PC-3 (cell line): ENCODE measurements at regions not wholly inside any gene's neighbourhood (a gene's known extent, or its start where the extent isn't known, plus 50 kb on each side); places are given as distances from the start of the nearest gene placed in this dataset.

Source experiments
- ATAC-seq: fragments of 200-7000 bp; cut with Tn5 transposase; 2 replicates; pipeline ENCODE4 v1.9.1; 2020; ENCODE audit warnings: mild to moderate bottlenecking, moderate library complexity
- BruUV-seq: library from RNA; stranded (reverse); fragments of 400-500 nt; replicated peaks from 2 replicates; lab custom pipeline; 2021; lab: Mats Ljungman, UMichigan
- CTCF ChIA-PET: fragments of 300-600 bp; sonication (Branson Sonifier 250); formaldehyde crosslinking; loops from one replicate; lab custom pipeline; 2022; ENCODE audit warnings: antibody characterized with exemption; lab: Charles Lee
- POLR2A ChIA-PET: fragments of 300-600 bp; sonication (Branson Sonifier 250); formaldehyde crosslinking; loops from one replicate; lab custom pipeline; 2022; ENCODE audit warnings: antibody characterized with exemption; ENCODE audit not compliant: unreplicated experiment; lab: Charles Lee
- DNase-seq: peaks from one replicate; pipeline ENCODE4 v3.0.0-alpha.2; 2015
- H2AFZ ChIP-seq: fragments of 300-600 bp; sonication (generic); 2 replicates; pipeline ENCODE4 v1.6.0; 2016; ENCODE audit warnings: antibody characterized with exemption, low read length
- H3F3A ChIP-seq: fragments of 300-600 bp; sonication (generic); one replicate; pipeline ENCODE4 v1.6.0; 2017; ENCODE audit warnings: antibody characterized with exemption, low read length, control low read depth, mild to moderate bottlenecking; ENCODE audit not compliant: unreplicated experiment
- H3K27ac ChIP-seq: fragments of 300-600 bp; sonication (generic); 2 replicates; pipeline ENCODE4 v1.5.1; 2016; ENCODE audit warnings: mild to moderate bottlenecking, low read length
- H3K27me3 ChIP-seq: fragments of 300-600 bp; sonication (generic); 2 replicates; pipeline ENCODE4 v1.6.1; 2016; ENCODE audit warnings: low read length, mixed read lengths
- H3K36me3 ChIP-seq: fragments of 300-600 bp; sonication (generic); 2 replicates; pipeline ENCODE4 v1.6.1; 2016; ENCODE audit warnings: low read depth, mixed run types, low read length, mixed read lengths
- H3K4me1 ChIP-seq: fragments of 300-600 bp; sonication (generic); 2 replicates; pipeline ENCODE4 v1.5.1; 2016; ENCODE audit warnings: low read length; ENCODE audit not compliant: insufficient read depth
- H3K4me2 ChIP-seq: fragments of 300-600 bp; sonication (generic); 2 replicates; pipeline ENCODE4 v1.6.0; 2016; ENCODE audit warnings: low read length
- H3K4me3 ChIP-seq: fragments of 300-600 bp; sonication (generic); 2 replicates; pipeline ENCODE4 v1.5.1; 2016; ENCODE audit warnings: mild to moderate bottlenecking, low read length, mixed read lengths
- H3K79me2 ChIP-seq: fragments of 300-600 bp; sonication (generic); 2 replicates; pipeline ENCODE4 v1.6.1; 2017; ENCODE audit warnings: low read length, mixed read lengths
- H3K9ac ChIP-seq: fragments of 300-600 bp; sonication (generic); 2 replicates; pipeline ENCODE4 v1.6.0; 2016; ENCODE audit warnings: mild to moderate bottlenecking, low read length
- H3K9me2 ChIP-seq: fragments of 300-600 bp; sonication (generic); replicated peaks from 2 replicates; pipeline ENCODE4 v1.6.1; 2016; ENCODE audit warnings: mixed run types, low read length, mixed read lengths
- H3K9me3 ChIP-seq: fragments of 300-600 bp; sonication (generic); 2 replicates; pipeline ENCODE4 v1.6.1; 2016; ENCODE audit warnings: low read length, mixed read lengths
- H4K20me1 ChIP-seq: fragments of 300-600 bp; sonication (generic); 2 replicates; pipeline ENCODE4 v1.6.1; 2016; ENCODE audit warnings: low read length, mixed read lengths
- EZH2 ChIP-seq: fragments of 300-600 bp; sonication (generic); IDR thresholded peaks from one replicate; pipeline ENCODE4 v1.6.1; 2017; ENCODE audit warnings: antibody characterized with exemption, mild to moderate bottlenecking, low read length; ENCODE audit not compliant: unreplicated experiment
- EZH2phosphoT487 ChIP-seq: fragments of 300-600 bp; sonication (generic); IDR thresholded peaks from 2 replicates; pipeline ENCODE4 v1.6.1; 2018; ENCODE audit warnings: mild to moderate bottlenecking, antibody characterized with exemption, low read length, borderline replicate concordance
- intact Hi-C: fragments of 100-400 bp; cut with micrococcal nuclease; formaldehyde crosslinking; loops from 2 replicates; pipeline ENCODE4 v1.9.0; 2023
- TF ChIP-seq, protein P1 (sequence below): fragments of 300-600 bp; sonication (generic); conservative IDR thresholded peaks from 2 replicates; pipeline ENCODE4 v1.5.1; 2017; ENCODE audit warnings: antibody characterized with exemption, low read depth, mild to moderate bottlenecking, low read length

GRCh38 chr2:204207866-204208265 lies 271.3 kb downstream of the ICOS start:
- ChIA-PET CTCF (no interaction called here), POLR2A (no interaction called here)
- Histone ChIP-seq H3K36me3 (no peaks in the 10 kb centered on the region), H3K27ac (no peak overlapping the region), H3K4me2 (no peak overlapping the region), H3K9me2 (no peaks in the 10 kb centered on the region), H4K20me1 (no peaks in the 10 kb centered on the region), H3F3A (no peaks in the 10 kb centered on the region), H3K9me3 (no peaks in the 10 kb centered on the region), H3K27me3 (peaks cover 29% of the 10 kb centered on the region), H3K79me2 (no peaks in the 10 kb centered on the region), H2AFZ (no peak overlapping the region), H3K4me3 (no peak overlapping the region), H3K9ac (no peak overlapping the region), H3K4me1 (no peaks in the 10 kb centered on the region)
- intact Hi-C loops, result no loop called here
- DNase-seq (no peak), ATAC-seq (no peak)
- TF ChIP-seq, protein P1, sequence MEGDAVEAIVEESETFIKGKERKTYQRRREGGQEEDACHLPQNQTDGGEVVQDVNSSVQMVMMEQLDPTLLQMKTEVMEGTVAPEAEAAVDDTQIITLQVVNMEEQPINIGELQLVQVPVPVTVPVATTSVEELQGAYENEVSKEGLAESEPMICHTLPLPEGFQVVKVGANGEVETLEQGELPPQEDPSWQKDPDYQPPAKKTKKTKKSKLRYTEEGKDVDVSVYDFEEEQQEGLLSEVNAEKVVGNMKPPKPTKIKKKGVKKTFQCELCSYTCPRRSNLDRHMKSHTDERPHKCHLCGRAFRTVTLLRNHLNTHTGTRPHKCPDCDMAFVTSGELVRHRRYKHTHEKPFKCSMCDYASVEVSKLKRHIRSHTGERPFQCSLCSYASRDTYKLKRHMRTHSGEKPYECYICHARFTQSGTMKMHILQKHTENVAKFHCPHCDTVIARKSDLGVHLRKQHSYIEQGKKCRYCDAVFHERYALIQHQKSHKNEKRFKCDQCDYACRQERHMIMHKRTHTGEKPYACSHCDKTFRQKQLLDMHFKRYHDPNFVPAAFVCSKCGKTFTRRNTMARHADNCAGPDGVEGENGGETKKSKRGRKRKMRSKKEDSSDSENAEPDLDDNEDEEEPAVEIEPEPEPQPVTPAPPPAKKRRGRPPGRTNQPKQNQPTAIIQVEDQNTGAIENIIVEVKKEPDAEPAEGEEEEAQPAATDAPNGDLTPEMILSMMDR, result no peak
- TF ChIP-seq EZH2phosphoT487, result no peak
- TF ChIP-seq EZH2, result no peak
- no TSS peak for BruUV-seq

- Histone ChIP-seq H3F3A (no peaks in the 10 kb centered on the region), H3K4me1 (no peaks in the 10 kb centered on the region), H3K9me3 (no peaks in the 10 kb centered on the region), H3K9ac (no peak overlapping the region), H3K27ac (no peak overlapping the region), H3K4me3 (no peak overlapping the region), H2AFZ (no peak overlapping the region), H3K4me2 (no peak overlapping the region), H3K79me2 (no peaks in the 10 kb centered on the region), H3K36me3 (no peaks in the 10 kb centered on the region), H3K27me3 (peaks cover 29% of the 10 kb centered on the region; the same call in 1 of the 2 replicates), H4K20me1 (no peaks in the 10 kb centered on the region), H3K9me2 (no peaks in the 10 kb centered on the region)
- no peak for DNase-seq
- no peak for ATAC-seq
- BruUV-seq, result no TSS peak
- intact Hi-C loops, result no loop called here
- ChIA-PET POLR2A (no interaction called here), CTCF (no interaction called here)
- TF ChIP-seq, protein P1, result no peak
- no peak for TF ChIP-seq EZH2
- no peak for TF ChIP-seq EZH2phosphoT487
Measured at GRCh38 chr2:204213588-204213987, 277.0 kb downstream of the ICOS start.

DNA sequence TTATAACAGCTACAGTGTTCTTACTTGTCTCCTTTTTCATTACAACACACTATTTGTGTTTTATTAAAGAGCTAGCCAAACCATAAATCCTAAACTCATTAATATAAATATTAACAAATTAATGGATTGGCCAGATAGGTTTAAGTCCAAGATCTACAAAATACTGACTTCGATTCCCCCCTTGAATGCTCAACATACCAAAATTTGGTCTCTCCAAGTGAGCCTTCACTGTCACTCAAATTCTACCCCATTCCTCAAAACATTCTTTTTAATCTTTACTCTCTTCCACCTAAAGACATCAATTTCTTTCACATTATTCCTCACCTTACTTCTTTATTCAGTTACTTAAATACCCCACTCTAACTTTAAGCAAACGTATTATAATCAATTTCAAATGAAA lies 281.5 kb downstream of the ICOS start:
- ChIA-PET CTCF (no interaction called here), POLR2A (no interaction called here)
- no peak overlapping the region for H3K27ac ChIP-seq
- ATAC-seq (no peak), DNase-seq (no peak)
- no peaks in the 10 kb centered on the region for H3K36me3 ChIP-seq
- H3K4me3 ChIP-seq, result no peak overlapping the region
- H2AFZ ChIP-seq, result no peak overlapping the region
- no peaks in the 10 kb centered on the region for H3K79me2 ChIP-seq
- no peaks in the 10 kb centered on the region for H4K20me1 ChIP-seq
- no peaks in the 10 kb centered on the region for H3K9me3 ChIP-seq
- BruUV-seq, result no TSS peak
- H3K27me3 ChIP-seq, result peaks cover 46% of the 10 kb centered on the region
- H3K4me2 ChIP-seq, result no peak overlapping the region
- no peak overlapping the region for H3K9ac ChIP-seq
- H3K4me1 ChIP-seq, result no peaks in the 10 kb centered on the region
- H3K9me2 ChIP-seq, result no peaks in the 10 kb centered on the region
- H3F3A ChIP-seq, result no peaks in the 10 kb centered on the region
- no peak for TF ChIP-seq EZH2phosphoT487
- TF ChIP-seq, protein P1, result no peak
- no peak for TF ChIP-seq EZH2
- intact Hi-C loops, result no loop called here
